HepG2 (cell line): ENCODE measurements at regions not wholly inside any gene's neighbourhood (a gene's known extent, or its start where the extent isn't known, plus 50 kb on each side); places are given as distances from the start of the nearest gene placed in this dataset.
A peak's percentile ranks its signal among the peaks of the same experiment; 100 is the strongest.

Source experiments
- DPF2 ChIP-seq: sonication (generic); formaldehyde crosslinking; IDR thresholded peaks from 2 replicates; pipeline ENCODE4 v1.4.0; 2020; ENCODE audit warnings: mild to moderate bottlenecking, low read depth, missing genetic modification reagents, borderline replicate concordance
- KLF16 ChIP-seq, 2 experiments: sonication (generic) in 1 of 2; formaldehyde crosslinking in 1 of 2; IDR thresholded peaks; 2 replicates each; pipeline versions ENCODE4 v1.6.1 to v1.8.0; 2016 to 2023; ENCODE audit warnings: missing genetic modification reagents in 2 of 2, missing compliant biosample characterization in 1 of 2
- NCOA5 ChIP-seq: sonication (generic); formaldehyde crosslinking; IDR thresholded peaks from 2 replicates; pipeline ENCODE4 v1.4.0; 2020; ENCODE audit warnings: missing genetic modification reagents
- ZNF570 ChIP-seq: sonication (generic); formaldehyde crosslinking; IDR thresholded peaks from 2 replicates; pipeline ENCODE4 v1.4.0; 2020; ENCODE audit warnings: mild to moderate bottlenecking, missing genetic modification reagents, borderline replicate concordance
- TF ChIP-seq, protein P1 (sequence below): sonication (generic); formaldehyde crosslinking; IDR thresholded peaks from 2 replicates; pipeline ENCODE4 v1.4.0; 2020; ENCODE audit warnings: mild to moderate bottlenecking, low read depth, missing genetic modification reagents
- TF ChIP-seq, protein P2 (sequence below): sonication (generic); formaldehyde crosslinking; IDR thresholded peaks from 2 replicates; pipeline ENCODE4 v1.4.0; 2020; ENCODE audit warnings: missing genetic modification reagents, borderline replicate concordance
- TF ChIP-seq, protein P3 (sequence below): sonication (generic); formaldehyde crosslinking; IDR thresholded peaks from 2 replicates; pipeline ENCODE4 v1.5.1; 2020; ENCODE audit warnings: mild to moderate bottlenecking, missing genetic modification reagents, borderline replicate concordance
- TF ChIP-seq, protein P4 (sequence below): sonication (generic); formaldehyde crosslinking; conservative IDR thresholded peaks from 2 replicates; pipeline ENCODE4 v1.4.0; 2020; ENCODE audit warnings: missing genetic modification reagents
- TF ChIP-seq, protein P5 (sequence below): sonication (generic); formaldehyde crosslinking; IDR thresholded peaks from 2 replicates; pipeline ENCODE4 v1.4.0; 2020; ENCODE audit warnings: missing genetic modification reagents
- TF ChIP-seq, protein P6 (sequence below): sonication (generic); formaldehyde crosslinking; IDR thresholded peaks from 2 replicates; pipeline ENCODE4 v1.9.0; 2022; ENCODE audit warnings: missing genetic modification reagents, mild to moderate bottlenecking, borderline replicate concordance

DNA sequence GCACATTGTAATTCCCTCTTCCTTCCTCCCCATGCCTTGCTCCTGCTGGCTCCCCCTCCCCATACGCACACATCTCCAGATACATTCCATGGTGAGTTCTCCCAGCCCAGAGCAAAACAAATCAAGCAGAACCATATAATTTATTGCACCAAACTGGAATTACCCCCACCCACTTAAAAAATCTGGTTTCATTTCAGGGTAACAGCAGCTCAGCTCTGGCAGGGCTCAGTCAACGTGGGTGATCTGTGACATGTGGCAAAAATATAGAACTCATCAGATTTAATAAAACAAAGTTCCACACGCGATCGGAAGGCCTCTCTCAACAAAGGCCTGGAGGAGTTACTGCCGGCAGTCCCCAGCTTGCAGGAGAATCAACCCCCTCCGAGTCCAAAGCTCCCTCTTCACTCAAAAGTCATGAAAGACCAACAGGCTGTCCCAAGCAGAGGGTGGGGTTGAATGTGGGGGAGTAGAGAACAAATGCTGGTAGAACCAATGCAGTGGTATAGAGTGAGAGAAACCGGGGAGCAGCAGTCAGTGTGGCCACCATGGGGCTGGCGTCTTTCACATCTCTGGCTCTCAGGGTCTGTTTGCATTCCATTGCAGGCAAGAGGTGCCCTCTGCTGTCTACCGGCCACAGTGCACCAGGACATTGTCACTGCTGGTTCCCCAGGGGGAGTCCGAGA lies 323.3 kb upstream of the NT5E start (continued):
- TF ChIP-seq, protein P1, sequence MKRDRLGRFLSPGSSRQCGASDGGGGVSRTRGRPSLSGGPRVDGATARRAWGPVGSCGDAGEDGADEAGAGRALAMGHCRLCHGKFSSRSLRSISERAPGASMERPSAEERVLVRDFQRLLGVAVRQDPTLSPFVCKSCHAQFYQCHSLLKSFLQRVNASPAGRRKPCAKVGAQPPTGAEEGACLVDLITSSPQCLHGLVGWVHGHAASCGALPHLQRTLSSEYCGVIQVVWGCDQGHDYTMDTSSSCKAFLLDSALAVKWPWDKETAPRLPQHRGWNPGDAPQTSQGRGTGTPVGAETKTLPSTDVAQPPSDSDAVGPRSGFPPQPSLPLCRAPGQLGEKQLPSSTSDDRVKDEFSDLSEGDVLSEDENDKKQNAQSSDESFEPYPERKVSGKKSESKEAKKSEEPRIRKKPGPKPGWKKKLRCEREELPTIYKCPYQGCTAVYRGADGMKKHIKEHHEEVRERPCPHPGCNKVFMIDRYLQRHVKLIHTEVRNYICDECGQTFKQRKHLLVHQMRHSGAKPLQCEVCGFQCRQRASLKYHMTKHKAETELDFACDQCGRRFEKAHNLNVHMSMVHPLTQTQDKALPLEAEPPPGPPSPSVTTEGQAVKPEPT, result no peak
- no peak for TF ChIP-seq KLF16 (CRISPR knock-in tag; IDR thresholded peaks at IDR 0.05)
- TF ChIP-seq, protein P2, sequence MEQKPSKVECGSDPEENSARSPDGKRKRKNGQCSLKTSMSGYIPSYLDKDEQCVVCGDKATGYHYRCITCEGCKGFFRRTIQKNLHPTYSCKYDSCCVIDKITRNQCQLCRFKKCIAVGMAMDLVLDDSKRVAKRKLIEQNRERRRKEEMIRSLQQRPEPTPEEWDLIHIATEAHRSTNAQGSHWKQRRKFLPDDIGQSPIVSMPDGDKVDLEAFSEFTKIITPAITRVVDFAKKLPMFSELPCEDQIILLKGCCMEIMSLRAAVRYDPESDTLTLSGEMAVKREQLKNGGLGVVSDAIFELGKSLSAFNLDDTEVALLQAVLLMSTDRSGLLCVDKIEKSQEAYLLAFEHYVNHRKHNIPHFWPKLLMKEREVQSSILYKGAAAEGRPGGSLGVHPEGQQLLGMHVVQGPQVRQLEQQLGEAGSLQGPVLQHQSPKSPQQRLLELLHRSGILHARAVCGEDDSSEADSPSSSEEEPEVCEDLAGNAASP, result no peak
- TF ChIP-seq, protein P3, sequence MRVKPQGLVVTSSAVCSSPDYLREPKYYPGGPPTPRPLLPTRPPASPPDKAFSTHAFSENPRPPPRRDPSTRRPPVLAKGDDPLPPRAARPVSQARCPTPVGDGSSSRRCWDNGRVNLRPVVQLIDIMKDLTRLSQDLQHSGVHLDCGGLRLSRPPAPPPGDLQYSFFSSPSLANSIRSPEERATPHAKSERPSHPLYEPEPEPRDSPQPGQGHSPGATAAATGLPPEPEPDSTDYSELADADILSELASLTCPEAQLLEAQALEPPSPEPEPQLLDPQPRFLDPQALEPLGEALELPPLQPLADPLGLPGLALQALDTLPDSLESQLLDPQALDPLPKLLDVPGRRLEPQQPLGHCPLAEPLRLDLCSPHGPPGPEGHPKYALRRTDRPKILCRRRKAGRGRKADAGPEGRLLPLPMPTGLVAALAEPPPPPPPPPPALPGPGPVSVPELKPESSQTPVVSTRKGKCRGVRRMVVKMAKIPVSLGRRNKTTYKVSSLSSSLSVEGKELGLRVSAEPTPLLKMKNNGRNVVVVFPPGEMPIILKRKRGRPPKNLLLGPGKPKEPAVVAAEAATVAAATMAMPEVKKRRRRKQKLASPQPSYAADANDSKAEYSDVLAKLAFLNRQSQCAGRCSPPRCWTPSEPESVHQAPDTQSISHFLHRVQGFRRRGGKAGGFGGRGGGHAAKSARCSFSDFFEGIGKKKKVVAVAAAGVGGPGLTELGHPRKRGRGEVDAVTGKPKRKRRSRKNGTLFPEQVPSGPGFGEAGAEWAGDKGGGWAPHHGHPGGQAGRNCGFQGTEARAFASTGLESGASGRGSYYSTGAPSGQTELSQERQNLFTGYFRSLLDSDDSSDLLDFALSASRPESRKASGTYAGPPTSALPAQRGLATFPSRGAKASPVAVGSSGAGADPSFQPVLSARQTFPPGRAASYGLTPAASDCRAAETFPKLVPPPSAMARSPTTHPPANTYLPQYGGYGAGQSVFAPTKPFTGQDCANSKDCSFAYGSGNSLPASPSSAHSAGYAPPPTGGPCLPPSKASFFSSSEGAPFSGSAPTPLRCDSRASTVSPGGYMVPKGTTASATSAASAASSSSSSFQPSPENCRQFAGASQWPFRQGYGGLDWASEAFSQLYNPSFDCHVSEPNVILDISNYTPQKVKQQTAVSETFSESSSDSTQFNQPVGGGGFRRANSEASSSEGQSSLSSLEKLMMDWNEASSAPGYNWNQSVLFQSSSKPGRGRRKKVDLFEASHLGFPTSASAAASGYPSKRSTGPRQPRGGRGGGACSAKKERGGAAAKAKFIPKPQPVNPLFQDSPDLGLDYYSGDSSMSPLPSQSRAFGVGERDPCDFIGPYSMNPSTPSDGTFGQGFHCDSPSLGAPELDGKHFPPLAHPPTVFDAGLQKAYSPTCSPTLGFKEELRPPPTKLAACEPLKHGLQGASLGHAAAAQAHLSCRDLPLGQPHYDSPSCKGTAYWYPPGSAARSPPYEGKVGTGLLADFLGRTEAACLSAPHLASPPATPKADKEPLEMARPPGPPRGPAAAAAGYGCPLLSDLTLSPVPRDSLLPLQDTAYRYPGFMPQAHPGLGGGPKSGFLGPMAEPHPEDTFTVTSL, result no peak
- TF ChIP-seq, protein P4, sequence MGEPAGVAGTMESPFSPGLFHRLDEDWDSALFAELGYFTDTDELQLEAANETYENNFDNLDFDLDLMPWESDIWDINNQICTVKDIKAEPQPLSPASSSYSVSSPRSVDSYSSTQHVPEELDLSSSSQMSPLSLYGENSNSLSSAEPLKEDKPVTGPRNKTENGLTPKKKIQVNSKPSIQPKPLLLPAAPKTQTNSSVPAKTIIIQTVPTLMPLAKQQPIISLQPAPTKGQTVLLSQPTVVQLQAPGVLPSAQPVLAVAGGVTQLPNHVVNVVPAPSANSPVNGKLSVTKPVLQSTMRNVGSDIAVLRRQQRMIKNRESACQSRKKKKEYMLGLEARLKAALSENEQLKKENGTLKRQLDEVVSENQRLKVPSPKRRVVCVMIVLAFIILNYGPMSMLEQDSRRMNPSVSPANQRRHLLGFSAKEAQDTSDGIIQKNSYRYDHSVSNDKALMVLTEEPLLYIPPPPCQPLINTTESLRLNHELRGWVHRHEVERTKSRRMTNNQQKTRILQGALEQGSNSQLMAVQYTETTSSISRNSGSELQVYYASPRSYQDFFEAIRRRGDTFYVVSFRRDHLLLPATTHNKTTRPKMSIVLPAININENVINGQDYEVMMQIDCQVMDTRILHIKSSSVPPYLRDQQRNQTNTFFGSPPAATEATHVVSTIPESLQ, result no peak
- TF ChIP-seq, protein P5, sequence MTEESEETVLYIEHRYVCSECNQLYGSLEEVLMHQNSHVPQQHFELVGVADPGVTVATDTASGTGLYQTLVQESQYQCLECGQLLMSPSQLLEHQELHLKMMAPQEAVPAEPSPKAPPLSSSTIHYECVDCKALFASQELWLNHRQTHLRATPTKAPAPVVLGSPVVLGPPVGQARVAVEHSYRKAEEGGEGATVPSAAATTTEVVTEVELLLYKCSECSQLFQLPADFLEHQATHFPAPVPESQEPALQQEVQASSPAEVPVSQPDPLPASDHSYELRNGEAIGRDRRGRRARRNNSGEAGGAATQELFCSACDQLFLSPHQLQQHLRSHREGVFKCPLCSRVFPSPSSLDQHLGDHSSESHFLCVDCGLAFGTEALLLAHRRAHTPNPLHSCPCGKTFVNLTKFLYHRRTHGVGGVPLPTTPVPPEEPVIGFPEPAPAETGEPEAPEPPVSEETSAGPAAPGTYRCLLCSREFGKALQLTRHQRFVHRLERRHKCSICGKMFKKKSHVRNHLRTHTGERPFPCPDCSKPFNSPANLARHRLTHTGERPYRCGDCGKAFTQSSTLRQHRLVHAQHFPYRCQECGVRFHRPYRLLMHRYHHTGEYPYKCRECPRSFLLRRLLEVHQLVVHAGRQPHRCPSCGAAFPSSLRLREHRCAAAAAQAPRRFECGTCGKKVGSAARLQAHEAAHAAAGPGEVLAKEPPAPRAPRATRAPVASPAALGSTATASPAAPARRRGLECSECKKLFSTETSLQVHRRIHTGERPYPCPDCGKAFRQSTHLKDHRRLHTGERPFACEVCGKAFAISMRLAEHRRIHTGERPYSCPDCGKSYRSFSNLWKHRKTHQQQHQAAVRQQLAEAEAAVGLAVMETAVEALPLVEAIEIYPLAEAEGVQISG (CRISPR knock-in tag), result 0 out of 2 replicates have a peak, but pooled peaks have one; percentile 16
- no peak for TF ChIP-seq NCOA5
- TF ChIP-seq, protein P6, sequence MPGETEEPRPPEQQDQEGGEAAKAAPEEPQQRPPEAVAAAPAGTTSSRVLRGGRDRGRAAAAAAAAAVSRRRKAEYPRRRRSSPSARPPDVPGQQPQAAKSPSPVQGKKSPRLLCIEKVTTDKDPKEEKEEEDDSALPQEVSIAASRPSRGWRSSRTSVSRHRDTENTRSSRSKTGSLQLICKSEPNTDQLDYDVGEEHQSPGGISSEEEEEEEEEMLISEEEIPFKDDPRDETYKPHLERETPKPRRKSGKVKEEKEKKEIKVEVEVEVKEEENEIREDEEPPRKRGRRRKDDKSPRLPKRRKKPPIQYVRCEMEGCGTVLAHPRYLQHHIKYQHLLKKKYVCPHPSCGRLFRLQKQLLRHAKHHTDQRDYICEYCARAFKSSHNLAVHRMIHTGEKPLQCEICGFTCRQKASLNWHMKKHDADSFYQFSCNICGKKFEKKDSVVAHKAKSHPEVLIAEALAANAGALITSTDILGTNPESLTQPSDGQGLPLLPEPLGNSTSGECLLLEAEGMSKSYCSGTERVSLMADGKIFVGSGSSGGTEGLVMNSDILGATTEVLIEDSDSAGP (CRISPR knock-in tag), result peak; percentile 46; the same call in 1 of the 2 replicates
- no peak for TF ChIP-seq DPF2 (CRISPR knock-in tag)
- no peak for TF ChIP-seq ZNF570 (CRISPR knock-in tag)
